H1 (cell line): ENCODE measurements at regions not wholly inside any gene's neighbourhood (a gene's known extent, or its start where the extent isn't known, plus 50 kb on each side); places are given as distances from the start of the nearest gene placed in this dataset.

Experiments used
- CBX5 ChIP-seq: fragments of 300-800, 300-1000 bp; sonication (generic); IDR thresholded peaks from 2 replicates; pipeline ENCODE4 v1.7.1; 2016; ENCODE audit warnings: antibody characterized with exemption, low read length, low read depth
- CHD1 ChIP-seq: IDR thresholded peaks from 2 replicates; pipeline ENCODE4 v1.6.1; 2012; ENCODE audit warnings: low read depth, low read length, improper control_type of control experiment
- CTBP2 ChIP-seq: IDR thresholded peaks from 2 replicates; pipeline ENCODE4 v1.7.0; 2011; ENCODE audit warnings: borderline replicate concordance, mild to moderate bottlenecking, moderate library complexity, mixed read lengths, low read length; ENCODE audit not compliant: insufficient read depth, insufficient read length
- EZH2 ChIP-seq: fragments of 200-600 bp; sonication (generic); IDR thresholded peaks from 2 replicates; pipeline ENCODE4 v1.7.1; 2012; ENCODE audit warnings: low read depth, mild to moderate bottlenecking, moderate library complexity, low read length, inconsistent platforms; ENCODE audit not compliant: severe bottlenecking
- JUND ChIP-seq: IDR thresholded peaks from 2 replicates; pipeline ENCODE4 v1.6.1; 2011; ENCODE audit warnings: mild to moderate bottlenecking, improper control_type of control experiment, low read length
- KDM5A ChIP-seq: fragments of 200-600 bp; IDR thresholded peaks from 2 replicates; pipeline ENCODE4 v1.7.1; 2012; ENCODE audit warnings: mild to moderate bottlenecking, low read length, inconsistent platforms, mixed read lengths
- MAX ChIP-seq: IDR thresholded peaks from 2 replicates; pipeline ENCODE4 v1.6.1; 2012; ENCODE audit warnings: inconsistent platforms
- POLR2AphosphoS5 ChIP-seq: IDR thresholded peaks from 2 replicates; pipeline ENCODE4 v1.6.1; 2011; ENCODE audit warnings: low read depth, low read length
- TEAD4 ChIP-seq: IDR thresholded peaks from 2 replicates; pipeline ENCODE4 v1.6.1; 2012; ENCODE audit warnings: low read depth, low read length, inconsistent platforms, mixed read lengths
- YY1 ChIP-seq: IDR thresholded peaks from 2 replicates; pipeline ENCODE4 v1.6.1; 2011; ENCODE audit warnings: low read depth, mild to moderate bottlenecking, low read length
- ZNF274 ChIP-seq: IDR thresholded peaks from 2 replicates; pipeline ENCODE4 v1.7.0; 2012; ENCODE audit warnings: low read length, borderline replicate concordance; ENCODE audit errors: extremely low read depth
- TF ChIP-seq, protein P1 (sequence below), 3 experiments: IDR thresholded peaks; 1 replicate in 2 of 3; 2 replicates in 1 of 3; pipeline versions ENCODE4 v1.5.1 to v1.6.1; 2011; ENCODE audit warnings: low read length in 3 of 3, mild to moderate bottlenecking in 3 of 3, inconsistent platforms in 2 of 3, low read depth in 1 of 3, moderate library complexity in 1 of 3; ENCODE audit not compliant: insufficient read depth in 1 of 3; ENCODE audit errors: control extremely low read depth in 1 of 3

DNA sequence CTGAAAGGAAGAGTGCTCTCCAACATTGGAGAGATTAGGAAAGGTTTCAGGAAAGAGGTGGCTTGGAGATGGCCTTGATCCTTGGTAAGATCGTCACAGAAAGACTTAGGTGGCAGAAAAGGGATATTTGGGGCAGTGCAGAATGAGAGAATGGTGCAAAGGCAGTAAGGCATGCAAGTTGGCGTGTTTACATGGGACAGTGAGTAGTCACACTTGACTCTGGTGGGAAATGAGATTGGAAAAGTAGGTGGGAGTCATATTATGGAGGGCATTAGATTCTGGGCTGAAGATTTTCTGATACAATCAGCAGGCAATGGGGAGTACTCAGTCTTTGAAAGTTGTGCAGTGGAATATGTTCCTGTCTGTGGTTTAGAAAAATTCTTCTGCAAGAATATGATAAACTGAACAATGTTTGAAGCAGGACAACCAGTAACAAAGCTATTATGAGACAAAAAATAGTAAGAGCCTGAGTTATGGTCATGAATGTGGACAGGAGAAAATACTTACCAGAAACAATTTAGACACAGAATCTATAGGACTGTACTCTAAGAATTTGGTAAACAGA lies 76.2 kb upstream of the ANKRD55 start:
- TF ChIP-seq POLR2AphosphoS5 = no peak
- no peak for TF ChIP-seq YY1
- TF ChIP-seq KDM5A = no peak
- no peak for TF ChIP-seq JUND
- TF ChIP-seq CHD1 = no peak
- no peak for TF ChIP-seq EZH2
- TF ChIP-seq, protein P1, sequence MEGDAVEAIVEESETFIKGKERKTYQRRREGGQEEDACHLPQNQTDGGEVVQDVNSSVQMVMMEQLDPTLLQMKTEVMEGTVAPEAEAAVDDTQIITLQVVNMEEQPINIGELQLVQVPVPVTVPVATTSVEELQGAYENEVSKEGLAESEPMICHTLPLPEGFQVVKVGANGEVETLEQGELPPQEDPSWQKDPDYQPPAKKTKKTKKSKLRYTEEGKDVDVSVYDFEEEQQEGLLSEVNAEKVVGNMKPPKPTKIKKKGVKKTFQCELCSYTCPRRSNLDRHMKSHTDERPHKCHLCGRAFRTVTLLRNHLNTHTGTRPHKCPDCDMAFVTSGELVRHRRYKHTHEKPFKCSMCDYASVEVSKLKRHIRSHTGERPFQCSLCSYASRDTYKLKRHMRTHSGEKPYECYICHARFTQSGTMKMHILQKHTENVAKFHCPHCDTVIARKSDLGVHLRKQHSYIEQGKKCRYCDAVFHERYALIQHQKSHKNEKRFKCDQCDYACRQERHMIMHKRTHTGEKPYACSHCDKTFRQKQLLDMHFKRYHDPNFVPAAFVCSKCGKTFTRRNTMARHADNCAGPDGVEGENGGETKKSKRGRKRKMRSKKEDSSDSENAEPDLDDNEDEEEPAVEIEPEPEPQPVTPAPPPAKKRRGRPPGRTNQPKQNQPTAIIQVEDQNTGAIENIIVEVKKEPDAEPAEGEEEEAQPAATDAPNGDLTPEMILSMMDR (IDR thresholded peaks at IDR 0.05; ENCODE audit: control extremely low read depth in 1 of 3, insufficient read depth in 1 of 3, low read depth in 1 of 3, low read length in 3 of 3) = no peak
- TF ChIP-seq CTBP2 = no peak
- TF ChIP-seq MAX = no peak
- TF ChIP-seq ZNF274 = no peak
- TF ChIP-seq CBX5 = no peak
- TF ChIP-seq TEAD4 = no peak
